Cardiac fibroblast (primary cell): ENCODE measurements at regions not wholly inside any gene's neighbourhood (a gene's known extent, or its start where the extent isn't known, plus 50 kb on each side); places are given as distances from the start of the nearest gene placed in this dataset.

Source experiments
- DNase-seq, 2 donors: peaks; one replicate each; pipeline versions ENCODE4 v3.0.0 to v3.0.0-alpha.2; 2010; ENCODE audit warnings: low read depth in 2 of 2
- H3K4me3 ChIP-seq, 2 donors: replicated peaks in 1 of 2; 1 replicate in 1 of 2; 2 replicates in 1 of 2; pipeline ENCODE4 v1.5.1; 2011; ENCODE audit warnings: low read depth in 2 of 2, low read length in 2 of 2, mild to moderate bottlenecking in 2 of 2, moderate library complexity in 1 of 2
- TF ChIP-seq, protein P1 (sequence below): IDR thresholded peaks from one replicate; pipeline ENCODE4 v1.5.1; 2011; ENCODE audit warnings: low read depth, mild to moderate bottlenecking, low read length, inconsistent platforms

DNA sequence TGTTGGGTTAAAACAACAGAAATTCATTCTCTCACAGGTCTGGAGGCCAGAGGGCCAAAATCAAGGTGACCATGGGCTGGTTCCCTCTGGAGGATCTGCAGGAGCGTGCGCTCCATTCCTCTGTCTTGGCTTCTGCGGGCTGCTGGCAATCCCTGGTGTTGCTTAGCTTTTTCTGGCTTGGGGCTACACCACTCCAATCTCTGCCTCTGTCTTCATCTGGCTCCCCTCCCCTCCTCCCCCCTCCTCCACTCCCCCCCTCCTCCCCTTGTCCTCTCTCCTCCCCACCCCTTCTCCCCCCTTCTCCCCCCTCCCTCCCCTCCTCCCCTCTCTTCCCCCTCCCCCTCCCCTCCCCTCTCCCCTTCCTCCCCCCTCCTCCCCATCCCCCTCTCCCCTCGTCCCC is 321.3 kb upstream of the ARID1B start:
- no peak overlapping the region for H3K4me3 ChIP-seq
- DNase-seq = no peak
- TF ChIP-seq, protein P1, sequence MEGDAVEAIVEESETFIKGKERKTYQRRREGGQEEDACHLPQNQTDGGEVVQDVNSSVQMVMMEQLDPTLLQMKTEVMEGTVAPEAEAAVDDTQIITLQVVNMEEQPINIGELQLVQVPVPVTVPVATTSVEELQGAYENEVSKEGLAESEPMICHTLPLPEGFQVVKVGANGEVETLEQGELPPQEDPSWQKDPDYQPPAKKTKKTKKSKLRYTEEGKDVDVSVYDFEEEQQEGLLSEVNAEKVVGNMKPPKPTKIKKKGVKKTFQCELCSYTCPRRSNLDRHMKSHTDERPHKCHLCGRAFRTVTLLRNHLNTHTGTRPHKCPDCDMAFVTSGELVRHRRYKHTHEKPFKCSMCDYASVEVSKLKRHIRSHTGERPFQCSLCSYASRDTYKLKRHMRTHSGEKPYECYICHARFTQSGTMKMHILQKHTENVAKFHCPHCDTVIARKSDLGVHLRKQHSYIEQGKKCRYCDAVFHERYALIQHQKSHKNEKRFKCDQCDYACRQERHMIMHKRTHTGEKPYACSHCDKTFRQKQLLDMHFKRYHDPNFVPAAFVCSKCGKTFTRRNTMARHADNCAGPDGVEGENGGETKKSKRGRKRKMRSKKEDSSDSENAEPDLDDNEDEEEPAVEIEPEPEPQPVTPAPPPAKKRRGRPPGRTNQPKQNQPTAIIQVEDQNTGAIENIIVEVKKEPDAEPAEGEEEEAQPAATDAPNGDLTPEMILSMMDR = no peak

DNA sequence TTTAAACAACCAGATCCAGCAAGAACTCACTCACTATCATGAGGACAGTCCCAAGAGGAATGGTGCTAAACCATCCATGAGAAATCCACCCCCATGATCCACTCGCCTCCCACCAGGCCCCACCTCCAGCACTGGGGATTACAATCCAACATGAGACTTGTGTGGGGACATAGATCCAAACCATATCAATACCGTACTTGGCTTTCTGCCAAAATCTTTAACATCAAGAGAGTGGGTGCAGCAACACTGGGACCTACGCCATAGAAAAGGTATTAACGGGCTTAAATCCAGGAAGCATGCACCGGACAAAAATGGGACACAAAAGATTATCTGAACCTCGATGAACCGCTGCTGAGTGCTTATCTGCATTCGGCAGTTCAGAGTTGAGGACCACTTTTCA is 322.3 kb upstream of the ARID1B start:
- H3K4me3 ChIP-seq = no peak overlapping the region
- DNase-seq = no peak
- TF ChIP-seq, protein P1 = no peak

DNA sequence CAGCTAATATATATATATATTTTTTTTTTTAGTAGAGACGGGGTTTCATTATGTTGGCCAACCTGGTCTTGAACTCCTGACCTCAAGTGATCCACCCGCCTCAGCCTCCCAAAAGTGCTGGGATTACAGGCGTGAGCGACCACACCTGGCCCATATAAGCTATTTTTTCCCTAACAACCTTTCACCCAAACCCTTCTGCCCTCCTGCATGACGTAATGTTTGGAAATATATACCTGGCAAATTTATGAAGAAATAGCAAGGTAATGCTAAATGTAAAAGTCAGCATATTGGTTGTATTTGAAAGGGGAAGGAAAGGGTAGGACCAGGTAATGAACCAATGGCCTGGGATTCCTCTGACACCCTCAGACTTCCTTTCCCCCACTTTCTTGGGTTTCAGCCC is 325.5 kb upstream of the ARID1B start:
- no peak for DNase-seq
- TF ChIP-seq, protein P1 = no peak
- H3K4me3 ChIP-seq = no peak overlapping the region

DNA sequence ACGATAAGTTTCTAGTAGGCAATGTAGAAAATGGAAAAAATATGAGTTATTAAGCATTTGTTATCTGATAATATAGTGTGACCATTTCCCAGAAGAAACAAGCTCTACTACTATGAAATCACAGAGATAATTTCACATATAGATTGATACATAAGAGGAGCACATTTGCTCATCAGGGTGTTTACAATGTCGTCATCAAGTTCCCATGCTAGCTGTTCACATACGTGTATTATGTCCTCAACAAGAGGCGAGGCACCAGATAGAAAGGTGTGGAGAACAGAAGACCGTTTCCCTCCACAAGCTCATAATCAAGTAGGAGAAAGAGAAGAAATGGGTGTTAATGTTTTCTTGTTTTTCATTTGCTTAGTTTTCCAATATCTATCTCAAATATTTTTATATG is 326.1 kb upstream of the ARID1B start:
- H3K4me3 ChIP-seq = no peak overlapping the region
- no peak for DNase-seq
- TF ChIP-seq, protein P1 = no peak

DNA sequence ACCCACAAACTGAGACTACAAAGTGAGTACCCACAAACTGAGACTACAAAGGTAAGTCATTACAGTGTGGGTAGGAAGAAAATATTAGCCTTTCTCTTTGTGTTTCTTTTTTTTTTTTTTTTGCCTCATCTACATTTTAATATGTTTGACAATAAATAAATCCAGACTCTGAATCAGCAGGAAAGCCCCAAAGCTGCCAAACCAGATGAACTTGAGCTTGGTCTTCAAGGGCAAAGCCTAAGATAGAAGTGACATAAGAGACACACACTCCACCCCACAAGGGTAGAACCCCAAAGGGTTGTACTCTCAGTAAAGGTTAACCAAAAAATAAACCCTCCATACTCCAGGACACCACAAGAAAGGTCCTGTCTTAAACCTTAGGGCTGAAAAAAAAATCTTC is 326.8 kb upstream of the ARID1B start:
- H3K4me3 ChIP-seq = no peak overlapping the region
- TF ChIP-seq, protein P1 = no peak
- no peak for DNase-seq

DNA sequence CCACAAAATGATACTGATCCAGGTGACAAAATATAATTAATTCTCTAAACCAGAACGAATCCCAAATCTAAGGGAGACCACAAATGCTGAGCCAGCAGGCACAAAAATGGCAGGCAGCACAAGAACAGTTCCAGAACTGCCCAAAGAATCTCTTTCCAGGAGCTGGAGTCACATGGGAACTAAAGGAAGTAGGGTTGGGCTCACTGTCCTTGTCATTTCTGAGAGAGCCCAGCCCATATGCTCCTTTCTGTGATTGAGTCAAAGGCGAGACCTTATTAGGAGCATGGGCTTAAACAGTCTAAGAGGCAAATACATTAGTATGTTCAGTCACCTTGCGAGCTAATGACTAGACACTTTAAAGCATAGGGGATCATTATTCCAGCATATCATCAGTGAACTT is 327.6 kb upstream of the ARID1B start:
- no peak for DNase-seq
- H3K4me3 ChIP-seq = no peak overlapping the region
- TF ChIP-seq, protein P1 = no peak

DNA sequence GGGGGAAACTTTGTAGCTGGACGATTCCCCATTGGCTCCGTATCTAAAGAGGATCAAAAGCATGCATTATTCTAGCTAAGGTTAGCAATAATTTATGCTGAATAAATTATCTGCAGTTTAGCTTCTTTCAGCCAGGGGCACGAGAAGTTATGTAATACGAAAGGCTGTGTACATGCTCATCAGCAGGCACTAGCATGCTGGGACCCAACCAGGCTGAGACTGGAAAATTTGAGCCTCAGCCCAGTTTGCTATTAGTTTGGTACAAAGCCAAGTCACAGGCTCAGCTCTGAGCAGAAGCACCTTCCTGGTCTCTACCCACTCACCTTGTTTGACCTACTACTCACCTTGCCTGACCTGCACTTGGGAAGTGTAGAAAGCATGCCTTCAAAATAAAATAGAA is 328.1 kb upstream of the ARID1B start:
- TF ChIP-seq, protein P1 = no peak
- DNase-seq = no peak
- no peak overlapping the region for H3K4me3 ChIP-seq
